ENCODE measurements at regions not wholly inside any gene's neighbourhood (a gene's known extent, or its start where the extent isn't known, plus 50 kb on each side); places are given as distances from the start of the nearest gene placed in this dataset.

DNA sequence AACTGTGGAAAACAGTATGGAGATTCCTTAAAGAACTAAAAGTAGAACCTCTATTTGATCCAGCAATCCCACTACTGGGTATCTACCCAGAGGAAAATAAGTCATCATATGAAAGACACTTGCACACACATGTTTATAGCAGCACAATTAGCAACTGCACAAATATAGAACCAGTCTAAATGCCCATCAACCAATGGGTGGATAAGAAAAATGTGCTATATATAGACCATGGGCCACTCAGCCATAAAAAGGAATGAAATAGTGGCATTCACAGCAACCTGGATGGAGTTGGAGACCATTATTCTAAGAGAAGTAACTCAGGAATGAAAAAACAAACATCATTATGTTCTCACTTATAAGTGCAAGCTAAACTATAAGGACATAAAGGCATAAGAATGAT lies 105.0 kb upstream of the PGBD5 start:
- no peak for TF ChIP-seq RARB (CRISPR knock-in tag; IDR thresholded peaks at IDR 0.05)
- no peak for TF ChIP-seq ISL1 (CRISPR knock-in tag; IDR thresholded peaks at IDR 0.05)
- no peak for TF ChIP-seq ESRRG (CRISPR knock-in tag; IDR thresholded peaks at IDR 0.05)
- TF ChIP-seq, protein P1, sequence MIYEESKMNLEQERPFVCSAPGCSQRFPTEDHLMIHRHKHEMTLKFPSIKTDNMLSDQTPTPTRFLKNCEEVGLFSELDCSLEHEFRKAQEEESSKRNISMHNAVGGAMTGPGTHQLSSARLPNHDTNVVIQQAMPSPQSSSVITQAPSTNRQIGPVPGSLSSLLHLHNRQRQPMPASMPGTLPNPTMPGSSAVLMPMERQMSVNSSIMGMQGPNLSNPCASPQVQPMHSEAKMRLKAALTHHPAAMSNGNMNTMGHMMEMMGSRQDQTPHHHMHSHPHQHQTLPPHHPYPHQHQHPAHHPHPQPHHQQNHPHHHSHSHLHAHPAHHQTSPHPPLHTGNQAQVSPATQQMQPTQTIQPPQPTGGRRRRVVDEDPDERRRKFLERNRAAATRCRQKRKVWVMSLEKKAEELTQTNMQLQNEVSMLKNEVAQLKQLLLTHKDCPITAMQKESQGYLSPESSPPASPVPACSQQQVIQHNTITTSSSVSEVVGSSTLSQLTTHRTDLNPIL (CRISPR knock-in tag; IDR thresholded peaks at IDR 0.05; ENCODE audit: low read depth): no peak
- TF ChIP-seq, protein P2, sequence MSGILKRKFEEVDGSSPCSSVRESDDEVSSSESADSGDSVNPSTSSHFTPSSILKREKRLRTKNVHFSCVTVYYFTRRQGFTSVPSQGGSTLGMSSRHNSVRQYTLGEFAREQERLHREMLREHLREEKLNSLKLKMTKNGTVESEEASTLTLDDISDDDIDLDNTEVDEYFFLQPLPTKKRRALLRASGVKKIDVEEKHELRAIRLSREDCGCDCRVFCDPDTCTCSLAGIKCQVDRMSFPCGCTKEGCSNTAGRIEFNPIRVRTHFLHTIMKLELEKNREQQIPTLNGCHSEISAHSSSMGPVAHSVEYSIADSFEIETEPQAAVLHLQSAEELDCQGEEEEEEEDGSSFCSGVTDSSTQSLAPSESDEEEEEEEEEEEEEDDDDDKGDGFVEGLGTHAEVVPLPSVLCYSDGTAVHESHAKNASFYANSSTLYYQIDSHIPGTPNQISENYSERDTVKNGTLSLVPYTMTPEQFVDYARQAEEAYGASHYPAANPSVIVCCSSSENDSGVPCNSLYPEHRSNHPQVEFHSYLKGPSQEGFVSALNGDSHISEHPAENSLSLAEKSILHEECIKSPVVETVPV (CRISPR knock-in tag; IDR thresholded peaks at IDR 0.05): no peak
